ENCODE measurements at regions not wholly inside any gene's neighbourhood (a gene's known extent, or its start where the extent isn't known, plus 50 kb on each side); places are given as distances from the start of the nearest gene placed in this dataset.

DNA sequence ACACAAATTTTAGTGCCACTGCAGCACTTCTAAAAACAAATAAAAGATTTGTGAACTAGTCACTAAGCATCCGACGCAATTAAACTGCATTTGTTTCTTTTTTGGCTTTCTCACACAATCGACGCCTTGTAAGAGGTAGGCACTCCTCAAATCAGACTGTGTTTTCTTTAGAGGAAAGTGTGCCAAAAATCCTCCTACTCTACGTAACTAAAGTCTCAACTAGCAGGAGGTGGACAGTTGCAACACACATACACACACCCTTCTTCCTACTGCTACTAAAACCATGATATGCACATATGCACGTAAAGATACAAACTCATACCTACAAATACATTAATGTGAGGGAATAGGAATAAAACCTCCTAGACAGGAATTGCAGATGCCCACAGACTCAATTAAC is 844.7 kb upstream of the SOX9 start:
- H3K27ac ChIP-seq (ENCODE audit: low read depth, low read length) = no peak overlapping the region
- no peak for DNase-seq
- Mint-ChIP-seq H3K27me3 (no peaks in the 10 kb centered on the region), H3K4me3 (no peak overlapping the region), H3K36me3 (no peaks in the 10 kb centered on the region), H3K27ac (no peak overlapping the region), H3K4me1 (no peaks in the 10 kb centered on the region), H3K9me3 (peaks cover 2 to 16% (median 4%) of the 10 kb centered on the region in 5 donors)
- no peaks in the 10 kb centered on the region for H3K36me3 ChIP-seq (ENCODE audit: insufficient read depth, low read length)
- CTCF ChIA-PET = no interaction called here
- no peaks in the 10 kb centered on the region for H3K9me3 ChIP-seq (ENCODE audit: low read length)
- no peak overlapping the region for H3K4me3 ChIP-seq (ENCODE audit: low read length)
- no peaks in the 10 kb centered on the region for H3K27me3 ChIP-seq (ENCODE audit: insufficient read depth, low read length, poor library complexity, severe bottlenecking)
- POLR2A ChIA-PET = no interaction called here
- no peaks in the 10 kb centered on the region for H3K4me1 ChIP-seq (ENCODE audit: insufficient read depth, low read length)

DNA sequence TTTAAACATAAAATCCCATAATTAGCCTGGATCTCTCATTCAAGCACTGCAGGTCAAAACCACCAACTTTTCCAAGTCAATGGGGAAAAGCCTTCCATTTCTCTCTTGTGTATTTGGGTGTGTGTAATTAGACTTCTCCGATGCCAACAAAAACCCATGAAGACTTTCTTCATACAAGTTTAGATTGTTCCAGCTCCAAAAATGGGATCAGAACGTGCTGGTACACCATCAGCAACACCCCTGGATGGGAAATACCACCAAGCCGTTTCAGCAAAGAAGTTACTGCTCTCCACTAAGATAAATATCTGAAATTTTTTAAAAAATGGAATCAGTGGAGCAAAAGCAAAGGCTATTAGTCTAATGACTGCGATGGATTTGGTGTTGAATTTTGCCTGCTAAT is 837.3 kb upstream of the SOX9 start:
- ChIA-PET POLR2A (no interaction called here), CTCF (no interaction called here)
- Mint-ChIP-seq H3K4me1 (no peaks in the 10 kb centered on the region), H3K4me3 (no peak overlapping the region), H3K36me3 (no peaks in the 10 kb centered on the region), H3K9me3 (peaks cover 4 to 16% (median 7%) of the 10 kb centered on the region in 5 donors), H3K27ac (no peak overlapping the region), H3K27me3 (peaks cover 0 to 2% of the 10 kb centered on the region in 2 donors)
- no peak for DNase-seq
- no peaks in the 10 kb centered on the region for H3K36me3 ChIP-seq (ENCODE audit: insufficient read depth, low read length)
- H3K4me3 ChIP-seq (ENCODE audit: low read length) = no peak overlapping the region
- no peaks in the 10 kb centered on the region for H3K4me1 ChIP-seq (ENCODE audit: insufficient read depth, low read length)
- H3K27ac ChIP-seq (ENCODE audit: low read depth, low read length) = no peak overlapping the region
- no peaks in the 10 kb centered on the region for H3K9me3 ChIP-seq (ENCODE audit: low read length)
- no peaks in the 10 kb centered on the region for H3K27me3 ChIP-seq (ENCODE audit: insufficient read depth, low read length, poor library complexity, severe bottlenecking)

DNA sequence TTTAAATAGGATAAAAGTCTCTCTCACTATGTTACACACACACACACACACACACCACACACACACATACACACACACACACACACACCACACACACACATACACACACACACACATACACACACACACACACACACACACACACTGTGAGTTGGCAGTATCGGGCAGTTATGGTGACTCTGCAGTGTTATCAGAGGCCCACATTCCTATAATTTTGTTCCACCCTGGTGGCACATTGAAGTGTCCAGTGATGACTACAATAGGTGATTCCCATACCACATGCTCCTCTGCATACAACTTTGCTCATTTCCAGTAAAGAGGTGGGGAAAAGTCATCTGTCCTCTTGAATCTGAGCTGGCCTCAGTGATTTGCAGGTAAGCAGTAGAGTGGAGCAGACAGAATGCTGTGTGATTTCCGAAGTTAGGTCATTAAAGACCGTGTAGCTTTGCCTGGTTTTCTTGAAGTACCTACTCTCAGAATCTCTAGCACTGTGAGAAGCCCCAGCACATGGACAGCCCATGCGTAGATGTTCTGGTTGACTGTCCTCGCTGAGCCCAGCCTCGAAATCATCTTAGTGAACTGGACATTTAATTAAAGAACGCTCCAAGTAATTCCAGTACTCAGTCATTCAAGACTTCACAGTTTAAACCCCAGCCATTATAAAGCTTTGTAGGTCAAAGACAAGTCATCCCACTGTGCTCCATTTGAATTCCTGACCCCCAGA is 836.6 kb upstream of the SOX9 start:
- no peaks in the 10 kb centered on the region for H3K36me3 ChIP-seq (ENCODE audit: insufficient read depth, low read length)
- H3K4me3 ChIP-seq (ENCODE audit: low read length) = no peak overlapping the region
- CTCF ChIA-PET = no interaction called here
- Mint-ChIP-seq H3K27ac (no peak overlapping the region), H3K4me1 (no peaks in the 10 kb centered on the region), H3K9me3 (peaks cover 5 to 16% (median 8%) of the 10 kb centered on the region in 5 donors), H3K27me3 (peaks cover 0 to 2% of the 10 kb centered on the region in 2 donors), H3K4me3 (no peak overlapping the region), H3K36me3 (no peaks in the 10 kb centered on the region)
- H3K4me1 ChIP-seq (ENCODE audit: insufficient read depth, low read length) = no peaks in the 10 kb centered on the region
- no peaks in the 10 kb centered on the region for H3K27me3 ChIP-seq (ENCODE audit: insufficient read depth, low read length, poor library complexity, severe bottlenecking)
- no peaks in the 10 kb centered on the region for H3K9me3 ChIP-seq (ENCODE audit: low read length)
- no peak overlapping the region for H3K27ac ChIP-seq (ENCODE audit: low read depth, low read length)
- no peak for DNase-seq
- POLR2A ChIA-PET = no interaction called here

DNA sequence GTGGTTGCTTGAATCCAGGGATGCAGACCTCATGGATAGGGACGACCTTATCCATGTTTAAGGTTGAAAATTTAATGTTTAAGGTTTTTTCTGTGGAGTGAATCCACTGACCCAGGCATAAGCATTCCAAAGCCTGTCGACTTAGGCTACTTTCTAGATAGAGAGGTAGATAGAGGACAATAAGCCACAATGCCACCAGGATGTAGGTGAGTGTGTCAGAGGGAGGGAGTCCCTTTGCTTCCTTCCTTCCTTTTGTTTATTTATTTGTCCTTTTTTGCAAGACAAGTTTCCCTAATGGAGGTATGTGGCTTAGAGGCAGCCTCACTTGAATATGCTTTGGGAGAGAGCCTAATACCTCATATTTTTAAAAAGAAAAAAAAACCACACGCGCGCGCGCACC is 834.2 kb upstream of the SOX9 start:
- Histone ChIP-seq H3K9me3 (ENCODE audit: low read length) (no peaks in the 10 kb centered on the region), H3K27me3 (ENCODE audit: insufficient read depth, low read length, poor library complexity, severe bottlenecking) (no peaks in the 10 kb centered on the region), H3K4me3 (ENCODE audit: low read length) (no peak overlapping the region), H3K36me3 (ENCODE audit: insufficient read depth, low read length) (no peaks in the 10 kb centered on the region), H3K4me1 (ENCODE audit: insufficient read depth, low read length) (no peaks in the 10 kb centered on the region), H3K27ac (ENCODE audit: low read depth, low read length) (no peak overlapping the region)
- CTCF ChIA-PET = no interaction called here
- DNase-seq = no peak
- Mint-ChIP-seq H3K9me3 (peaks cover 5 to 13% (median 12%) of the 10 kb centered on the region in 5 donors), H3K27ac (no peak overlapping the region), H3K27me3 (peaks cover 0 to 2% of the 10 kb centered on the region in 2 donors), H3K4me3 (no peak overlapping the region), H3K4me1 (no peaks in the 10 kb centered on the region), H3K36me3 (no peaks in the 10 kb centered on the region)
- POLR2A ChIA-PET = no interaction called here

DNA sequence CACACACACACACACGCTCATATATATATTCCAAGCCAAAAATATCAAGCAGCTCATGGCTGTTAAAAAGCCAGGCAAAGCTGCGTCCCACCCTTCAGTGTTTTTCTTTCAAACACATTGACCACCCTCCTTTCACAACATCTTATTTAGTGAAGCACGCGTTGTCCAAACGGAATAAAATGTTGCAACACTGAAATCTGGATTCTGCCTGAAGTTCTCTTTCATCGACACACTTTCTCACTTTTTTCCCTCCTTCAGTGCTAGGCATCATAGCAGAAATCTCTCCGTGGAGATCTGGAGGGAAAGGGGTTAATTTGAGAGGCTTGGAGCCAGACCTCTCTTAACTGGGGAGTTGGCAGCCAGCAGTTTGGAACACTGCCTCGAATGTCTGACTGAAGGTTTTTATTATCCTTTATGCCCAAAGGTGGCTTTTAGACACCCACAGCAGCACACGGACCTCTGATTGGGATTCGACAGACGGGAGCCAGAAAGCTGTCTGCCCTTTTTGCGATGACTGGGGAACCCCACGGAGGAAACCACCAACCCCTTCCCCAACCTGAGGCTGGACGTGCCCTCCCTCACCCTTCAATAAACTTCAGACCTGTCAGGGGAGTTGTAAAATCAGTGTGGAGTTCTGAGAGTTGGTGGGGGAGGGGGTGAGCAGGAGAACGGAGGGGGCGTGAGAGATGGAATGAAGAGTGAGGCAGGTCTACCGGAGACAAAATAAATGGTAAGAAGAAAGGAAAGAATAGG is 833.6 kb upstream of the SOX9 start:
- H3K4me1 Mint-ChIP-seq = no peaks in the 10 kb centered on the region
- H3K27me3 ChIP-seq (ENCODE audit: insufficient read depth, low read length, poor library complexity, severe bottlenecking) = no peaks in the 10 kb centered on the region
- H3K4me1 ChIP-seq (ENCODE audit: insufficient read depth, low read length) = no peaks in the 10 kb centered on the region
- no peak overlapping the region for H3K27ac Mint-ChIP-seq
- ChIA-PET CTCF (no interaction called here), POLR2A (no interaction called here)
- H3K4me3 Mint-ChIP-seq = no peak overlapping the region
- no peak overlapping the region for H3K4me3 ChIP-seq (ENCODE audit: low read length)
- H3K36me3 ChIP-seq (ENCODE audit: insufficient read depth, low read length) = no peaks in the 10 kb centered on the region
- no peaks in the 10 kb centered on the region for H3K9me3 ChIP-seq (ENCODE audit: low read length)
- H3K27ac ChIP-seq (ENCODE audit: low read depth, low read length) = no peak overlapping the region
- H3K27me3 Mint-ChIP-seq = no peaks in the 10 kb centered on the region
- peaks cover 4 to 13% (median 11%) of the 10 kb centered on the region in 5 donors for H3K9me3 Mint-ChIP-seq
- no peak for DNase-seq
- H3K36me3 Mint-ChIP-seq = no peaks in the 10 kb centered on the region

DNA sequence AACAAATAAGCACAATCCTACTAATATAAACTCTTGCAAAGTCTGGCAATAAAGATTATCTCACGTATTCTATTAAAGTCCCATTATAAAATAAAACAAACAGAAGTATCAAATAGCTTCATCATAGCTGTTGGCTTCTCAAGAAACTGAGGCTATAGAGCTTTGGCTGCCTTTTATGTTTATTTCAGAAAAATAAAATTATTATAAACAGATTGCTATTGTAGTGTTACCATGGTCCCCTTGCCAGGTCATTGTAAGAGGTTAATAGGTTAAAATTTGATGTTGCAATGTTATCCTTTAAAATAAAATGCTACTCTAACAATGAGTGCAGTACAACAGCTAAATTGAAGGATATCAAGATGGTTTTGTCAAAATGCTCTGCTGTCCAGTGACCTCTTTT is 828.8 kb upstream of the SOX9 start:
- Histone ChIP-seq H3K4me1 (ENCODE audit: insufficient read depth, low read length) (no peaks in the 10 kb centered on the region), H3K27ac (ENCODE audit: low read depth, low read length) (no peak overlapping the region), H3K36me3 (ENCODE audit: insufficient read depth, low read length) (no peaks in the 10 kb centered on the region), H3K4me3 (ENCODE audit: low read length) (no peak overlapping the region), H3K9me3 (ENCODE audit: low read length) (no peaks in the 10 kb centered on the region), H3K27me3 (ENCODE audit: insufficient read depth, low read length, poor library complexity, severe bottlenecking) (no peaks in the 10 kb centered on the region)
- Mint-ChIP-seq H3K27me3 (no peaks in the 10 kb centered on the region), H3K4me3 (no peak overlapping the region), H3K27ac (no peak overlapping the region), H3K9me3 (peaks cover 5 to 18% (median 14%) of the 10 kb centered on the region in 5 donors), H3K36me3 (no peaks in the 10 kb centered on the region), H3K4me1 (no peaks in the 10 kb centered on the region)
- CTCF ChIA-PET = no interaction called here
- no peak for DNase-seq
- POLR2A ChIA-PET = no interaction called here

DNA sequence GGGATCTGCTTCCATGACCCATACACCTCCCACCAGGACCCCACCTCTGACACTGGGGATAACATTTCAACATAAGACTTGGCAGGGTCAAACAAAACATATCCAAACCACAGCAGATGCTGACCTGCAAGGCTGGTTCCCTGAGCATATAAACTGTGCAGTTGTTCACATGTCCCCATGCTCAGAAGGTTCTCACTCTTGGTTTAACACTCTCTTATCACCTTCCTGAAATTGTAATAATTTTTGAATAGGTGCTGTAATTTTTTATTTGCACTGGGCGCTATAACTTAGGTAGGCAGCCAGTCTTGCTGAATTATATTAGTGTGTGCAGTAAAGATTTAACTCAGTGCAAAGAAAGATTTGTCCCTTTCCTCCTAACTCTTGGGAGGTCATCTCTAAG is 824.8 kb upstream of the SOX9 start:
- CTCF ChIA-PET = no interaction called here
- POLR2A ChIA-PET = no interaction called here
- no peaks in the 10 kb centered on the region for H3K36me3 ChIP-seq (ENCODE audit: insufficient read depth, low read length)
- H3K27ac ChIP-seq (ENCODE audit: low read depth, low read length) = no peak overlapping the region
- H3K9me3 ChIP-seq (ENCODE audit: low read length) = no peaks in the 10 kb centered on the region
- H3K27me3 Mint-ChIP-seq = peaks cover 0 to 1% of the 10 kb centered on the region in 2 donors
- no peaks in the 10 kb centered on the region for H3K27me3 ChIP-seq (ENCODE audit: insufficient read depth, low read length, poor library complexity, severe bottlenecking)
- H3K27ac Mint-ChIP-seq = no peak overlapping the region
- H3K4me3 ChIP-seq (ENCODE audit: low read length) = no peak overlapping the region
- H3K4me3 Mint-ChIP-seq = no peak overlapping the region
- peaks cover 0 to 2% (median 0%) of the 10 kb centered on the region in 3 donors for H3K36me3 Mint-ChIP-seq
- H3K9me3 Mint-ChIP-seq = peaks cover 4 to 16% (median 6%) of the 10 kb centered on the region in 5 donors
- no peak for DNase-seq
- no peaks in the 10 kb centered on the region for H3K4me1 Mint-ChIP-seq
- H3K4me1 ChIP-seq (ENCODE audit: insufficient read depth, low read length) = no peaks in the 10 kb centered on the region

DNA sequence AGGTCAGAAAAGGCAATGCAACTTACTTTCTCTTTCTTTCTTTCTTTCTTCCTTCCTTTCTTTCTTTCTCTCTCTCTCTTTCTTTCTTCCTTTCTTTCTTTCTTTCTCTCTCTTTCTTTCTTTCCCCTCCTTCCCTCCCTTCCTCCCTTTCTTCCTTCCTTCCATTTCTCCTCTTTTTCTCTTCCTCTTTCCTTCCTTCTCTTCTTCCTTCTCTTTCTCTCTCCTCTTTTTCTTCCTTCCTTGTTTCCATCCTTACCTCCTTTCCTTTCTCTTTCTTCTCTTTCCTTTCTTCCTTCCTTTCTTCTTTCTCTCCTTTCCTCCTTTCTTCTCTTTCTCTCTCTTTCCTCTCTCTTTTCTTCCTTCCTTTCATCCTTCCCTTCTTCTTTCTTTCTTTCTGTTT is 819.8 kb upstream of the SOX9 start:
- no peaks in the 10 kb centered on the region for H3K36me3 ChIP-seq (ENCODE audit: insufficient read depth, low read length)
- peaks cover 0 to 1% of the 10 kb centered on the region in 2 donors for H3K27me3 Mint-ChIP-seq
- H3K4me3 Mint-ChIP-seq = no peak overlapping the region
- peaks cover 0 to 2% (median 0%) of the 10 kb centered on the region in 3 donors for H3K36me3 Mint-ChIP-seq
- no peak overlapping the region for H3K27ac Mint-ChIP-seq
- CTCF ChIA-PET = no interaction called here
- H3K27me3 ChIP-seq (ENCODE audit: insufficient read depth, low read length, poor library complexity, severe bottlenecking) = no peaks in the 10 kb centered on the region
- H3K9me3 ChIP-seq (ENCODE audit: low read length) = no peaks in the 10 kb centered on the region
- H3K4me1 ChIP-seq (ENCODE audit: insufficient read depth, low read length) = no peaks in the 10 kb centered on the region
- H3K4me1 Mint-ChIP-seq = no peaks in the 10 kb centered on the region
- DNase-seq = no peak
- POLR2A ChIA-PET = no interaction called here
- no peak overlapping the region for H3K27ac ChIP-seq (ENCODE audit: low read depth, low read length)
- H3K9me3 Mint-ChIP-seq = peaks cover 2 to 19% (median 18%) of the 10 kb centered on the region in 5 donors
- no peak overlapping the region for H3K4me3 ChIP-seq (ENCODE audit: low read length)

Data from CD8-positive, alpha-beta memory T cell (primary cell).